Thoracic aorta (tissue), 2 donors: ENCODE measurements at regions not wholly inside any gene's neighbourhood (a gene's known extent, or its start where the extent isn't known, plus 50 kb on each side); places are given as distances from the start of the nearest gene placed in this dataset.

ENCODE experiments used
- ATAC-seq: fragments of 150-250 bp; one replicate; pipeline ENCODE4 v1.8.0; 2017; ENCODE audit warnings: low read depth; ENCODE audit not compliant: insufficient number of reproducible peaks, low FRiP score
- DNase-seq: peaks from one replicate; pipeline ENCODE4 v3.0.0-alpha.2; 2020; ENCODE audit warnings: low spot score
- H3K27ac ChIP-seq, 2 donors: fragments of 200-600 bp; sonication (generic); 1 replicate in 1 of 2; 2 replicates in 1 of 2; pipeline ENCODE4 v1.5.1; 2016; ENCODE audit warnings: mild to moderate bottlenecking in 2 of 2, moderate library complexity in 2 of 2
- H3K27me3 ChIP-seq: fragments of 200-600 bp; sonication (generic); replicated peaks from 2 replicates; pipeline ENCODE4 v1.6.0; 2016; ENCODE audit warnings: mild to moderate bottlenecking; ENCODE audit not compliant: insufficient read depth
- H3K36me3 ChIP-seq: fragments of 200-600 bp; sonication (generic); one replicate; pipeline ENCODE4 v1.5.1; 2016
- H3K4me1 ChIP-seq, 2 donors: fragments of 200-600 bp; sonication (generic); 1 replicate in 1 of 2; 2 replicates in 1 of 2; pipeline versions ENCODE4 v1.5.1 to v1.6.0; 2016; ENCODE audit warnings: low read depth in 2 of 2, mild to moderate bottlenecking in 1 of 2; ENCODE audit not compliant: control insufficient read depth in 1 of 2
- H3K4me3 ChIP-seq: fragments of 200-600 bp; sonication (generic); 2 replicates; pipeline ENCODE4 v1.5.1; 2016; ENCODE audit warnings: mild to moderate bottlenecking
- H3K9me3 ChIP-seq: fragments of 200-600 bp; sonication (generic); 2 replicates; pipeline ENCODE4 v1.5.1; 2016
- TF ChIP-seq, protein P1 (sequence below): fragments of 200-600 bp; sonication (generic); IDR thresholded peaks from one replicate; pipeline ENCODE4 v1.5.1; 2019; ENCODE audit warnings: antibody characterized with exemption

DNA sequence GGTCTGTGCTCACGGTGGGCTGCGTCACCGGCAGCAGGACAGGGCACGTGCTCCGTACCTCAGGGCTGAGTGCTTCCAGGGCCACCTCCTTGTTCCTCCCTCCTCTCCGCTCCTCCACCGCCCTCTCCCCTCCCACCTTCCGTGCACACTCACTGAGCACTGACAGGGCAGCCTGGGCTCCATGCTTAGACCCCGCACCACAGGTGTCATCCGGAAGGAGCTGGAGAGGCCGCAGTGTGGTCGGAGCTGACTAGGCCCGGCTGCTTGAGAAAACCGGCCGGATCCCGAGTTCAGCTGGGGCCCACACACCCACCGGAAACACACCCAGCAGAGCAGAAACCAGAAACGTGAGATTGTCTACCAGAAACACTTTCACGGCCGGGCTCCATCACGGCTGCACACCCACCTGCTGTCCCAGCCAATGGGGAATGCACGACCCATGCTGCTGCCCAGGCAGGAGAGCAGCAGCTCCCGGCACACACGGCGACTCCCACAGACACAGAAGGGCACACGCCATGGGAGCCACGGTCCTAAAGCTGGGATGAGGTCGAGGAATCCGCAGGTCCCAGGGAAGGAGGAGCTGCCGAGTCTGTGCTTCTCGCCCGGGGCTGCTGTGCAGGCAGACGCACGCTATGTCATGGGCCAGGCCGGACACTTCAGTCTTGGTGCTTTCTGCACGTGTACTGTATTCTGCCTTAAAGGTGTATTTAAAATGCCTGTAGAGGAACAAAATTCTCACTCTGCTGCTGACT is 55.0 kb upstream of the ZNF469 start:
- no peak for DNase-seq
- H3K4me1 ChIP-seq, result peaks cover 6 to 8% of the 10 kb centered on the region in 2 donors
- no peaks in the 10 kb centered on the region for H3K36me3 ChIP-seq
- no peaks in the 10 kb centered on the region for H3K27me3 ChIP-seq
- H3K27ac ChIP-seq, result no peak overlapping the region
- no peaks in the 10 kb centered on the region for H3K9me3 ChIP-seq
- TF ChIP-seq, protein P1, sequence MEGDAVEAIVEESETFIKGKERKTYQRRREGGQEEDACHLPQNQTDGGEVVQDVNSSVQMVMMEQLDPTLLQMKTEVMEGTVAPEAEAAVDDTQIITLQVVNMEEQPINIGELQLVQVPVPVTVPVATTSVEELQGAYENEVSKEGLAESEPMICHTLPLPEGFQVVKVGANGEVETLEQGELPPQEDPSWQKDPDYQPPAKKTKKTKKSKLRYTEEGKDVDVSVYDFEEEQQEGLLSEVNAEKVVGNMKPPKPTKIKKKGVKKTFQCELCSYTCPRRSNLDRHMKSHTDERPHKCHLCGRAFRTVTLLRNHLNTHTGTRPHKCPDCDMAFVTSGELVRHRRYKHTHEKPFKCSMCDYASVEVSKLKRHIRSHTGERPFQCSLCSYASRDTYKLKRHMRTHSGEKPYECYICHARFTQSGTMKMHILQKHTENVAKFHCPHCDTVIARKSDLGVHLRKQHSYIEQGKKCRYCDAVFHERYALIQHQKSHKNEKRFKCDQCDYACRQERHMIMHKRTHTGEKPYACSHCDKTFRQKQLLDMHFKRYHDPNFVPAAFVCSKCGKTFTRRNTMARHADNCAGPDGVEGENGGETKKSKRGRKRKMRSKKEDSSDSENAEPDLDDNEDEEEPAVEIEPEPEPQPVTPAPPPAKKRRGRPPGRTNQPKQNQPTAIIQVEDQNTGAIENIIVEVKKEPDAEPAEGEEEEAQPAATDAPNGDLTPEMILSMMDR, result no peak
- no peak overlapping the region for H3K4me3 ChIP-seq
- ATAC-seq, result no peak

DNA sequence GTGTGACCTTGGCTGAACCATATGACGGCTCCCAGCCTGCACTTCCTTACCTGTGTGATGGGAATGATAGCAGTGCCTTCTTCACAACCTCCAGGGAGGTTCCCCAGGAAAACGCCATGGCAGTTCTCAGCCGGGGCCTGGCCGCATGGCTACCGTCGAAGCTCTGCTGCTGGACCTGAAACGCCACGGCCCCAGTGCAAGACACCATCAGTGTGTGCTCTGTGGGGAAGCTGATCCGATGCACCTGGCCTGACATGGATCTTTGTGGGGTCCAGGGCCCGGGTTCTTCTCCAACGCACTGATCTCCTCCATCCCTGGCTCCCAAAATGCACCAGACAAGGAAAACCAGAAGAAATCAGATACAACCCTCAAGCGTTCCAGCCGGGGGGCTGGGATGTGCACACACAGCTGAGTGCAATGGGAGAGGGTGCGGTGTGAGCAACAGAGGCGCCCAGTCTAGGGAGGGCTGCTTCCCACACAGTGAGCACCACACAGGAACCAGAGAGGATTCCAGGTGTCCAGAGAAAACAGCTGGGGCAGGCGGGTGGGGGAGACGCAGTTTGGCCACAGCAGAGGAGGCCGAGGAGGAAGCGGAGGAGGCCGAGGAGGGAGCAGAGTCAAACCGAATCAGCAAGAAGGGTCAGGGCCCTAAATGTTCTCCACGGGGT is 54.3 kb upstream of the ZNF469 start:
- no peak for ATAC-seq
- Histone ChIP-seq H3K4me1 (peaks cover 11 to 12% of the 10 kb centered on the region in 2 donors), H3K36me3 (no peaks in the 10 kb centered on the region), H3K4me3 (no peak overlapping the region), H3K27ac (no peak overlapping the region), H3K9me3 (no peaks in the 10 kb centered on the region), H3K27me3 (no peaks in the 10 kb centered on the region)
- DNase-seq, result no peak
- TF ChIP-seq, protein P1, result no peak

DNA sequence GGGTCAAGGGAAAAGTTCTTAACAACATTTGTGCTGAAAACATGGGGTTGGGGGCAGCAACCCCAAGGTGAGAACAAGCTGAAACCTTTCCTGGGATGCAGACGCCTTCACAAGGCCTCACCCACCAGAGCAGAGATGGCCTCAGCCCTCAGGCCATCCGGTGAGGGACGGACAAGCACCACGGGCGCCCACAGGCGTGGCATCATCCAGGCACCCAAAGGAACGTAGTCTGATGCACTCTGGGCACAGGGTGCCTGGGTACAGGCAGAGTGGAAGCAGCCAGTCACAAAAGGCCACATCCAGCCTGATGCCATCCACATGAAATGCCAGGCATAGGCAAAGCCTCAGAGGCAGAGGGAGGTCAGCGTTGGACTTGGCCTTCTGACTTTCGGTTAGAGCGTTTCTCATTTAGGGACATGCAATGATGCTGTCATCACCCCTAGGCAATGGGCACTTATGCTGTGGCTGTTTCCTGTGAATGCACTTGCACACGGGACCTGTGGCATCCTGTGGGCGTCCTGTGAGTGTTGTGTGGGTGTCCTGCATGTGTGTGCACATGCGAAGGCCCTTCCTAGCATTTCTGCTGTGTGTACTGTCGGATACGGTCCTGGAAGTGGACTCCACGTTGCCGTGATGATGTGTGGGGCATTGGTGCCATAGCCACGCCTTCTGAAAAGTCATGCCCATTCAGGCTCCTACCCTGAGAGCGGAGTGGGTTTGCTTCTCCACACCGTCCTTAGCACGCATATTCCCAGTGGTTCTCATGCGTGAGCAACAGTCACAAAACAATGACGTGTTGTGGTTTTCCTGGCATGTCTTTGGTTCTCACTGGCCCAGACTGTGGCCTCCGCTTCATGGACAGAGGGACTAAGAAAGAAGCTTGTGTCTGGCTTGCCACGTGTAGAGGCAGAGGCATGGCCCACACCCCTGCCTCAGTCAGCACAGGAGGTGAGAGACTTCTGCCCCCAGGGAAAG is 52.7 kb upstream of the ZNF469 start:
- TF ChIP-seq, protein P1, result no peak
- no peak overlapping the region for H3K27ac ChIP-seq

DNA sequence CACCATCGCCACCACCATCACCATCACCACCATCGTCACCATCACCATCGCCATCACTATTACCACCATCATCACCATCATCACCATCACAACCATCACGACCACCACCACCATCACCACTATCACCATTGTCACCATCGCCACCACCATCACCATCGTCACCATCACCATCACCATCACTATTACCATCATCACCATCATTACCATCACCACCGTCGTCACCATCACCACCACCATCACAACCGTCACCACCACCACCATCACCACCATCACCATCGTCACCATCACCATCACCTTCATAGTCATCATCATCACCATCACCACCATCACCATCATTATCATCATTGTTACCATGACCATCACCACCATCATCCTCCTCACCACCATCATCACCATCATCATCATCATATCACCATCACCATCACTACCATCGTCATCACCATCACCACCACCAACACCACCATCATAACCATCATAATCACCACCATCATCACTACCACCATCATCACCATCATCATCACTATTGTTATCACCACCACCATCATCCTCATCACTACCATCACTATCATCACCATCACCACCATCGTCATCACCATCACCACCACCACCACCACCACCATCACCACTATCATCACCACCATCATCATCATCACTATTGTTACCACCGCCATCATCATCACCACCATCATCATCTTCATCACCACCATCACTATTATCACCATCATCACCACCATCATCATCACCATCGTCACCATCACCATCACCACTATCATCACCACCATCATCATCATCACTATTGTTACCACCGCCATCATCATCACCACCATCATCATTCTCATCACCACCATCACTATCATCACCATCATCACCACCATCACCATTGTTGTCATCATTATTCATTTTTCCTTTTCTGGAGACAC is 51.5 kb upstream of the ZNF469 start:
- Histone ChIP-seq H3K27ac (peak overlapping the region in 1 of 2 donors; percentile 52), H3K4me1 (peaks cover 11 to 14% of the 10 kb centered on the region in 2 donors)

More for the DNA sequence above, 52.7 kb upstream of the ZNF469 start:
- peaks cover 11 to 14% of the 10 kb centered on the region in 2 donors for H3K4me1 ChIP-seq
- ATAC-seq (no peak), DNase-seq (no peak)
- H3K36me3 ChIP-seq, result no peaks in the 10 kb centered on the region
- H3K9me3 ChIP-seq, result no peaks in the 10 kb centered on the region
- no peak overlapping the region for H3K4me3 ChIP-seq
- H3K27me3 ChIP-seq, result no peaks in the 10 kb centered on the region

More for the DNA sequence above, 51.5 kb upstream of the ZNF469 start:
- H3K9me3 ChIP-seq, result no peaks in the 10 kb centered on the region
- H3K36me3 ChIP-seq, result no peaks in the 10 kb centered on the region
- TF ChIP-seq, protein P1, result no peak
- no peak overlapping the region for H3K4me3 ChIP-seq
- ATAC-seq (no peak), DNase-seq (no peak)
- H3K27me3 ChIP-seq, result no peaks in the 10 kb centered on the region
